ENCODE measurements at regions not wholly inside any gene's neighbourhood (a gene's known extent, or its start where the extent isn't known, plus 50 kb on each side); places are given as distances from the start of the nearest gene placed in this dataset.
A peak's percentile ranks its signal among the peaks of the same experiment; 100 is the strongest.

DNA sequence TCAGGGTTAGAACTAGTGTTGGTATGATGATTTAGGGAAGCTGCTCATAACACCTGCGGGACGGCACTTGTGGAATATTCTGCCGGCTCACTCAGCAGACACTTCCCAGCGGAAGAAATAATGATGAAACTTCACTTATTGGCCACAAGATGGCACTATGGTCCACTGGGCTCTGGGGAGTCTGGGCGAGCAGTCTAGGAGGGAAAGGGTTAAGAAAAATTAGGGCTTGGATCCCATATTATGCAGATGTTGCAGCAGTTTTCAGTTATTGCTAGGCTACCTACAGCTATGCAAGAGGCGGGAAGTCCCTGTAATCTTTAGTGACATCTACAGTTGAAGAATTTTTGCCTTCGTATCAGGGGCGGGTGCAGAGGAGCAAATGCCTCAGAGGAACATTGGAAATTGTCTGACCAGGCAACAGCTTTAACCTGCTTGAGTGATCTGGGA is 238.7 kb upstream of the PRSS58 start:
- TF ChIP-seq POLR2AphosphoS5 (IDR thresholded peaks at IDR 0.05), result no peak
- TF ChIP-seq, protein P1, sequence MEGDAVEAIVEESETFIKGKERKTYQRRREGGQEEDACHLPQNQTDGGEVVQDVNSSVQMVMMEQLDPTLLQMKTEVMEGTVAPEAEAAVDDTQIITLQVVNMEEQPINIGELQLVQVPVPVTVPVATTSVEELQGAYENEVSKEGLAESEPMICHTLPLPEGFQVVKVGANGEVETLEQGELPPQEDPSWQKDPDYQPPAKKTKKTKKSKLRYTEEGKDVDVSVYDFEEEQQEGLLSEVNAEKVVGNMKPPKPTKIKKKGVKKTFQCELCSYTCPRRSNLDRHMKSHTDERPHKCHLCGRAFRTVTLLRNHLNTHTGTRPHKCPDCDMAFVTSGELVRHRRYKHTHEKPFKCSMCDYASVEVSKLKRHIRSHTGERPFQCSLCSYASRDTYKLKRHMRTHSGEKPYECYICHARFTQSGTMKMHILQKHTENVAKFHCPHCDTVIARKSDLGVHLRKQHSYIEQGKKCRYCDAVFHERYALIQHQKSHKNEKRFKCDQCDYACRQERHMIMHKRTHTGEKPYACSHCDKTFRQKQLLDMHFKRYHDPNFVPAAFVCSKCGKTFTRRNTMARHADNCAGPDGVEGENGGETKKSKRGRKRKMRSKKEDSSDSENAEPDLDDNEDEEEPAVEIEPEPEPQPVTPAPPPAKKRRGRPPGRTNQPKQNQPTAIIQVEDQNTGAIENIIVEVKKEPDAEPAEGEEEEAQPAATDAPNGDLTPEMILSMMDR (IDR thresholded peaks at IDR 0.05), result peak in 4 of 7 experiments; percentile 20 to 58 (median 52)
- TF ChIP-seq POLR2A (IDR thresholded peaks at IDR 0.05), result no peak
- TF ChIP-seq EP300 (IDR thresholded peaks at IDR 0.05), result no peak
